ENCODE measurements at regions not wholly inside any gene's neighbourhood (a gene's known extent, or its start where the extent isn't known, plus 50 kb on each side); places are given as distances from the start of the nearest gene placed in this dataset.

- no peak for TF ChIP-seq CTCF (IDR thresholded peaks at IDR 0.05)
- no peak for TF ChIP-seq POLR2A (IDR thresholded peaks at IDR 0.05)
- TF ChIP-seq POLR2AphosphoS5 (IDR thresholded peaks at IDR 0.05), result no peak
- no peak for TF ChIP-seq EP300 (IDR thresholded peaks at IDR 0.05)
These were observed 135.6 kb upstream of the KL start for GRCh38 chr13:32880636-32881035.

Data from sigmoid colon (tissue), 4 donors.